ENCODE measurements at regions not wholly inside any gene's neighbourhood (a gene's known extent, or its start where the extent isn't known, plus 50 kb on each side); places are given as distances from the start of the nearest gene placed in this dataset.

DNA sequence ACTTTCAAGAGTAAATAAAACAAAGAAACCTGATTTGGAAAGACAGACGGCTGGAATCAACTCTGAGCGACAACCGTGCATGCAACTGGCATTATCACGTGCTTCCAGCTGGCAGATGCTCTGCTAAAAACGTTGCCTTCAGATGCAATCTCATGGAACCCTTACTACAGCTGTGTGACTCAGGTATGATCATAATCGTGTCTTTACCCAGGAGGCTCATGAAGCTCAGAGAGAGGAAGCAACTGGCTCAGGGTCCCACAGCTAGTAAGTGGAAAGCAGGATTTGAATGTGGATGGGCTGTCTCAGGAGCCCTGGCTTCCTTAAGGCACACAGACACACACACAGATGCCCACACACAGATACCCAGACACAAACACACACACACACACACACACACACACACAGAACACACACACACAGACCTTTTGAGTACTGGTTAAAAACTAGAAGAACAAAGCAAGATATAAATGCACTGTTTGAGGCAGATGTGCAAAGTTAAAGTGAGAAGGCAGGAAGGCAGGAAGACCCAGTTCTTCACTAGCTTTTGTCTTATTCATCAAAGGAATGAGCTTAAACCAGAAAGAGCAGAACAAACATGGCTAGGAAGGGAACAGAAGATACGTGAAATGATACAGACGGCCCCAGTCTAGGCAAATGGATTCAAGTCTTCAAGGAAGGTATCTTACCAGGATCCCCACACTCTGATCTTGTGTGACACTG, 275.2 kb downstream of the MAF start:
- no peak for DNase-seq (ENCODE audit: extremely low read depth, insufficient read length)
- H3K27me3 ChIP-seq (replicated peaks; ENCODE audit: control insufficient read depth, insufficient read depth, low read length), result no peaks in the 10 kb centered on the region; the same call in none of the 2 replicates
- no peak overlapping the region for H3K4me3 ChIP-seq (replicated peaks; ENCODE audit: low read depth, low read length)
- TF ChIP-seq CTCF (IDR thresholded peaks at IDR 0.05; ENCODE audit: insufficient read depth, low read length, poor library complexity, severe bottlenecking), result no peak
- H3K36me3 ChIP-seq (ENCODE audit: control insufficient read depth, insufficient read depth, low read length), result no peaks in the 10 kb centered on the region

GRCh38 chr16:79320956-79321355, 279.6 kb downstream of the MAF start:
- Histone ChIP-seq H3K4me3 (replicated peaks; ENCODE audit: low read depth, low read length) (no peak overlapping the region), H3K36me3 (ENCODE audit: control insufficient read depth, insufficient read depth, low read length) (no peaks in the 10 kb centered on the region), H3K27me3 (replicated peaks; ENCODE audit: control insufficient read depth, insufficient read depth, low read length) (no peaks in the 10 kb centered on the region)
- no peak for TF ChIP-seq CTCF (IDR thresholded peaks at IDR 0.05; ENCODE audit: insufficient read depth, low read length, poor library complexity, severe bottlenecking)
- no peak for DNase-seq (ENCODE audit: extremely low read depth, insufficient read length)

DNA sequence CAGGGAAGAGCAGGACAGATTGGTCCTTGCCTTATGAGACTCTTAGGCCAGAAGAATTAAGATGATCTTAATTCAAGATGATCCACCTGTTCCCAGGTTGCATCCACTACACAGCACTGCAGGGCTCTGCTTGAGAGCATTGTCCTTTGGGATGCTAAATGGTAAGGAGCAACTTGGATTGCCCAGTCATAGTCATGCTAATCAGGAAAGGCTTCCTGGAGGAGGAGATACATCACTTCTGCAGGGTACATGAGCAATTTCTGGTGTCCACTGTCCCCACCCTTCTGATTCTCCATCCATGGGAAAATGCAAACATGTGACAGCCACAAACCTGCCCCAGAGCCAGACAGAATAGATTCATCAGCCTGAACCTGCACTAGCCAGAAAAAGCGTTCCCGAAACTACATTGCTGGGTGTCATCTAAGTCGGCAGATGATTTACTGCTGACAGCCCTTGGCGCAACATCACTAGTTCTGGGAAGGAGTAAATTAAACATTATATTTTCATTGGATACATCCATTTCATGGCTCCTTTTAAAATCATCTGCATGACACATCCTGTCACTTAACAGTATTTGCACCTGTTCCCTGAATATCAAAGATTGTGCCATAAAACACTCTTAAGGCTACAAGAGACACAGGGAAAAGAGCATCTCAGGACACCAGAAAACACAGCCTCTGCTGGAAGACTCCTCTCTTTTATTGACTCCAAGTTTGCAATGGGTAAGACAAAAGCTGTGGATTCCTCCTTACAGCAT, 282.2 kb downstream of the MAF start:
- Histone ChIP-seq H3K36me3 (ENCODE audit: control insufficient read depth, insufficient read depth, low read length) (no peaks in the 10 kb centered on the region), H3K4me3 (replicated peaks; ENCODE audit: low read depth, low read length) (no peak overlapping the region), H3K27me3 (replicated peaks; ENCODE audit: control insufficient read depth, insufficient read depth, low read length) (no peaks in the 10 kb centered on the region; the same call in 1 of the 2 replicates)
- DNase-seq (ENCODE audit: extremely low read depth, insufficient read length), result no peak
- TF ChIP-seq CTCF (IDR thresholded peaks at IDR 0.05; ENCODE audit: insufficient read depth, low read length, poor library complexity, severe bottlenecking), result no peak

DNA sequence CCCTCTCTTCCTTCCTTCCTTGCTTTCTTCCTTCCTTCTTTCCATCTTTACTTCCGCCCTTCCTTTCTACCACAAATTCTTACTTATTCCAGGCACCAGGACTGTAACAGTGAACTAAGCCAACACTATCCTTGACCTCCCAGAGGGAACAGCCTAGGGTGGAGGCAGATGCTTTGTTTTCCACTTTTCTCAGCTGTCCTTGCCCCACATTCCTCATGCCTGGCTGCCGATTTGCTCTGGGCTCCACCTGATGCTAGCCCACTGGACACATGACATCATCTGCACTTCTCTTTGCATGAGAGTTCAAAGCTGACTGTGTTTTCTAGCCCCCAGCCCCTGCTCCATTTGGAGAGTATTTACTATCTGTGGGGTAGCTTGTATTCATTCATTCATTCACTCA, 283.0 kb downstream of the MAF start:
- Histone ChIP-seq H3K4me3 (replicated peaks; ENCODE audit: low read depth, low read length) (no peak overlapping the region), H3K27me3 (replicated peaks; ENCODE audit: control insufficient read depth, insufficient read depth, low read length) (no peaks in the 10 kb centered on the region; the same call in 1 of the 2 replicates), H3K36me3 (ENCODE audit: control insufficient read depth, insufficient read depth, low read length) (no peaks in the 10 kb centered on the region)
- no peak for DNase-seq (ENCODE audit: extremely low read depth, insufficient read length)
- no peak for TF ChIP-seq CTCF (IDR thresholded peaks at IDR 0.05; ENCODE audit: insufficient read depth, low read length, poor library complexity, severe bottlenecking)

GRCh38 chr16:79317026-79317425, 283.5 kb downstream of the MAF start:
- no peaks in the 10 kb centered on the region for H3K36me3 ChIP-seq (ENCODE audit: control insufficient read depth, insufficient read depth, low read length)
- no peak for DNase-seq (ENCODE audit: extremely low read depth, insufficient read length)
- TF ChIP-seq CTCF (IDR thresholded peaks at IDR 0.05; ENCODE audit: insufficient read depth, low read length, poor library complexity, severe bottlenecking), result no peak
- no peak overlapping the region for H3K4me3 ChIP-seq (replicated peaks; ENCODE audit: low read depth, low read length)
- H3K27me3 ChIP-seq (replicated peaks; ENCODE audit: control insufficient read depth, insufficient read depth, low read length), result no peaks in the 10 kb centered on the region; the same call in 1 of the 2 replicates
